Stimulated activated naive B cell treated with anti-CD40 and anti-IgM and Interleukin-4, amounts not matched to agents 10 μg/mL and 1 μg/mL and 100 μg/mL, for 72 hours (primary cell): ENCODE measurements at regions not wholly inside any gene's neighbourhood (a gene's known extent, or its start where the extent isn't known, plus 50 kb on each side); places are given as distances from the start of the nearest gene placed in this dataset.

ENCODE experiments used
- ATAC-seq, 2 donors: fragments of 150-1000 bp; cut with Tn5 transposase; replicated peaks; 2 replicates each; pipeline ENCODE4 v1.10.0; 2021; ENCODE audit warnings: moderate library complexity in 1 of 2
- DNase-seq: peaks from one replicate; pipeline ENCODE4 v3.0.0; 2021
- H3K27ac Mint-ChIP-seq: one replicate; pipeline ENCODE4 v1.8.0; 2022; ENCODE audit warnings: mild to moderate bottlenecking, mixed read lengths
- H3K27me3 Mint-ChIP-seq, 2 donors: one replicate each; pipeline ENCODE4 v1.8.0; 2022; ENCODE audit warnings: mixed read lengths in 2 of 2
- H3K36me3 Mint-ChIP-seq, 2 donors: one replicate each; pipeline ENCODE4 v1.8.0; 2022; ENCODE audit warnings: mixed read lengths in 2 of 2, mild to moderate bottlenecking in 1 of 2
- H3K4me1 Mint-ChIP-seq, 2 donors: one replicate each; pipeline ENCODE4 v1.8.0; 2022; ENCODE audit warnings: mixed read lengths in 2 of 2, mild to moderate bottlenecking in 1 of 2
- H3K4me3 Mint-ChIP-seq, 2 donors: one replicate each; pipeline ENCODE4 v1.8.0; 2022; ENCODE audit warnings: mild to moderate bottlenecking in 2 of 2, mixed read lengths in 2 of 2, moderate library complexity in 1 of 2
- H3K9me3 Mint-ChIP-seq, 2 donors: one replicate each; pipeline ENCODE4 v1.8.0; 2022; ENCODE audit warnings: mixed read lengths in 2 of 2, mild to moderate bottlenecking in 1 of 2

DNA sequence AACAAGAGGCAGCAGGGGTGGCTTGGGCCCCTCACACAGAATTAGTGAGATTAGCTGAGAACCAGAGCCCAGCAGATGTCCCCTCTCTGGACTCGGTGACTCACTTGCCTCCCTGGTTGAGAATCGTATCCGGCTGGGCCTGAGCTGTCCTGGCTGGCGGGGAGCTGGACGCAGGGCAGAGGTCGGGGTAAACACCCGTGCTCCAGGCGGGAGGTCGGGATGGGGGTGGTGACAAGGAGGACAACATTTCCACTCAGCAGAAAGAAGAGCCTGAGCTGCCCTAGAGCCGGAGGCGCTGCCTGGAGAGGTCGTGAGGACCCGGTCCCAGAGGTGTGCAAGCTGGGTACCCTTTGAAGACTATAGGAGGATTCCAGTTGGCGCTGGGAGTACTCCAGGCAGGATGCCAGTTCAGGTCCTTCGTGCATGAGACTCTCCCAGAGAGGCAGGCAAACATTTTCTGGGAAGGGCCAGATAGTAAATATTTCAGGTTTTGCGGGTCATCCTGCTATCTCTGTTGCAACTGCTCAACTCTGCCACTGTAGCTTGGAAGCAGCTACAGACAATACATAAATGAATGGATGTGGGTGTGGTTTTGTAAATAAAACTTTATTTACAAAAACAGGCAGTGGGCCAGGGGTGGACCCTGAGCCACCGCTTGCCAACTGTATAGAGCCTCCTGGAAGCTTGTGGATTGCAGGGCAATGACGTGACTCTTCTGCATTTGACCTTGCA is 116.8 kb upstream of the WNT4 start:
- peaks cover 7 to 8% of the 10 kb centered on the region in 2 donors for H3K4me1 Mint-ChIP-seq
- ATAC-seq (no peak), DNase-seq (no peak)
- no peaks in the 10 kb centered on the region for H3K36me3 Mint-ChIP-seq
- H3K9me3 Mint-ChIP-seq: peaks cover 0 to 3% of the 10 kb centered on the region in 2 donors
- H3K27me3 Mint-ChIP-seq: peaks cover 8 to 19% of the 10 kb centered on the region in 2 donors
- H3K27ac Mint-ChIP-seq: no peak overlapping the region
- no peak overlapping the region for H3K4me3 Mint-ChIP-seq

DNA sequence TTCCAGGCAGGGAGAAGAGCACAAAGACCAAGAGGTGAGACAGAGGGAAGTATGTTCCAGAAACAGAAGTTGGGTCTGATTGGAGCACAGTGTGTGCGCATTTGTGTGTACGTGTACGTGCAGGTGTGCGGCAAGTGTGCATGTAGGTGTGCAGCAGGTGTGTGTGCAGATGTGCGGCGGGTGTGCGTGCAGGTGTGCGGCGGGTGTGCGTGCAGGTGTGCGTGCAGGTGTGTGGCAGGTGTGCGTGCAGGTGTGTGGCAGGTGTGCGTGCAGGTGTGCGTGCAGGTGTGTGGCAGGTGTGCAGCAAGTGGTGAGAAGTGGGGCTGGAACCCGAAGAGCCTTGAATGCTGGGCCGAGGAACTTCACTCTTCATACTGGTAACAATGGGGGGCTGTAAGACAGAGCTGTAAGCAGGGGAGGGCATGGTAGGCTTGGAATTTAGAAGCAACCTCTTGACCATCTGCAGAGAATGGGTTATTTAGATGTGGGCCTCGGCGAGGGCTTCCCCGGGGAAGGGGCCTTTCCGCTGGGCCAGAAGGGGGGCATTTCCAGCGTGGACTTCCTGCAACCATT is 118.0 kb upstream of the WNT4 start:
- H3K4me3 Mint-ChIP-seq: no peak overlapping the region
- H3K9me3 Mint-ChIP-seq: peaks cover 0 to 3% of the 10 kb centered on the region in 2 donors
- H3K27me3 Mint-ChIP-seq: peaks cover 7 to 21% of the 10 kb centered on the region in 2 donors
- ATAC-seq (no peak), DNase-seq (no peak)
- no peaks in the 10 kb centered on the region for H3K36me3 Mint-ChIP-seq
- peaks cover 7 to 8% of the 10 kb centered on the region in 2 donors for H3K4me1 Mint-ChIP-seq
- H3K27ac Mint-ChIP-seq: no peak overlapping the region

DNA sequence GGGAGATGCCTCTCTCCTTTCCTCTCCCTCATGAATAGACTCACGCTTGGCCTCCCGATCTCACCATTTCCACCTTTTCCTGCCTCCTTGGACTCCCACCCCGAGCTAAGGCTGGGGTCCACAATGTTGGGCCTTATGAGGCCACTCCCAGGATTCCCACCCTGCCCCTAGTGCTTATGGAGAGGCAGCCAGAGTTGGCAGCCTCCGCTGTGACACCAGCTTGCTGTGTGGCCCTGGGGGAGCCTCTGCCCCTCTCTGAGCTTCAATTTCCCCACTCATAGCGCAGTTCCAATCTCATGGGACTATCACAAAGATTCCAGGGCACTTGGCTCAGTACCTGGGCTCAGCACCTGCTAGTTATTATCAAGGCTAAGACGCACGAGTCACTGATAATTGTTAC is 118.7 kb upstream of the WNT4 start:
- Mint-ChIP-seq H3K27ac (no peak overlapping the region), H3K27me3 (peaks cover 7 to 26% of the 10 kb centered on the region in 2 donors), H3K36me3 (no peaks in the 10 kb centered on the region), H3K9me3 (peaks cover 0 to 3% of the 10 kb centered on the region in 2 donors), H3K4me1 (peaks cover 7 to 8% of the 10 kb centered on the region in 2 donors), H3K4me3 (no peak overlapping the region)
- DNase-seq (no peak), ATAC-seq (no peak)

DNA sequence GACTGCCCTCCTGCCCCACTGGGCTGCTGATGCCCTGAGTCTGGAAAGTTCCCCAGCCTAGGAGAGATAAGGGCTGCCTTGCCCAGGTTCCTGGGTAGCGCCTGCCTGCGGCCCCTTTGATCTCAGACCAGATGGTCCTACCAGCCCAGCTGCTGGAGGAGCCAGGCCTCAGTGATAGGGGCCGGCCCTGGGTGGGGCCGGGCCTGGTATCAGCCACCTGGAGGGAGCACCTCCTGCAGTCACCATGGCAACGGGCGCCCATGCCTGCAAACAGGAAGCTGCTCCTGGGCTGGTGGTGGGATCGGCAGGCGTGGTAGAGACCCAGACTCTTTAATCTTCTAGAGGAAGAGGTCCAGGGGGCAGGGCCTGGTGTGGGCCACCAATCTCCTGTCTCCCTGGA is 119.7 kb upstream of the WNT4 start:
- Mint-ChIP-seq H3K36me3 (no peaks in the 10 kb centered on the region), H3K27ac (no peak overlapping the region), H3K4me1 (peaks cover 7 to 8% of the 10 kb centered on the region in 2 donors), H3K27me3 (peaks cover 7 to 17% of the 10 kb centered on the region in 2 donors), H3K9me3 (peaks cover 0 to 3% of the 10 kb centered on the region in 2 donors), H3K4me3 (no peak overlapping the region)
- ATAC-seq (peak in 1 of 2 donors; percentile 54), DNase-seq (no peak)

DNA sequence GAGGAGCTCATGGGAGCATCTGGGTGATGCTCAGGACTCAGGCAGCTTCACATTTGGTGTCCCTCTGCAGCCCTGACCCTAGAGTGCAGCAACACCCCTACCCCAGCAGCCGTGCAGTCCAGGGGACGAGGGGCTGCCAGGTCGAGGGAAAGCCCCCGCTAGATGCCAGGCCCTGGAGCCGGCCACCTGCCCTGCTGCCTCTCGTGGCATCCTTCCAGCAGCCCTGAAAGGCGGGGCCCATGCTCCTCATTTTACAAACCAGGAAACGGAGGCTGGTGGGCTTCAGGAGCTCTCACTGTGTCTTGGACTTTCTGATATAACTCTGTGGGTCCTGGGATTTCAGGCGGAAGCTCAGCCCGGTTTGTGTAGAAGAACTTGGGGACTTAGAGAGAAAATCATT is 120.5 kb upstream of the WNT4 start:
- H3K36me3 Mint-ChIP-seq: no peaks in the 10 kb centered on the region
- DNase-seq (no peak), ATAC-seq (no peak)
- peaks cover 10 to 17% of the 10 kb centered on the region in 2 donors for H3K27me3 Mint-ChIP-seq
- no peak overlapping the region for H3K27ac Mint-ChIP-seq
- peaks cover 7 to 8% of the 10 kb centered on the region in 2 donors for H3K4me1 Mint-ChIP-seq
- no peak overlapping the region for H3K4me3 Mint-ChIP-seq
- H3K9me3 Mint-ChIP-seq: peaks cover 0 to 3% of the 10 kb centered on the region in 2 donors

DNA sequence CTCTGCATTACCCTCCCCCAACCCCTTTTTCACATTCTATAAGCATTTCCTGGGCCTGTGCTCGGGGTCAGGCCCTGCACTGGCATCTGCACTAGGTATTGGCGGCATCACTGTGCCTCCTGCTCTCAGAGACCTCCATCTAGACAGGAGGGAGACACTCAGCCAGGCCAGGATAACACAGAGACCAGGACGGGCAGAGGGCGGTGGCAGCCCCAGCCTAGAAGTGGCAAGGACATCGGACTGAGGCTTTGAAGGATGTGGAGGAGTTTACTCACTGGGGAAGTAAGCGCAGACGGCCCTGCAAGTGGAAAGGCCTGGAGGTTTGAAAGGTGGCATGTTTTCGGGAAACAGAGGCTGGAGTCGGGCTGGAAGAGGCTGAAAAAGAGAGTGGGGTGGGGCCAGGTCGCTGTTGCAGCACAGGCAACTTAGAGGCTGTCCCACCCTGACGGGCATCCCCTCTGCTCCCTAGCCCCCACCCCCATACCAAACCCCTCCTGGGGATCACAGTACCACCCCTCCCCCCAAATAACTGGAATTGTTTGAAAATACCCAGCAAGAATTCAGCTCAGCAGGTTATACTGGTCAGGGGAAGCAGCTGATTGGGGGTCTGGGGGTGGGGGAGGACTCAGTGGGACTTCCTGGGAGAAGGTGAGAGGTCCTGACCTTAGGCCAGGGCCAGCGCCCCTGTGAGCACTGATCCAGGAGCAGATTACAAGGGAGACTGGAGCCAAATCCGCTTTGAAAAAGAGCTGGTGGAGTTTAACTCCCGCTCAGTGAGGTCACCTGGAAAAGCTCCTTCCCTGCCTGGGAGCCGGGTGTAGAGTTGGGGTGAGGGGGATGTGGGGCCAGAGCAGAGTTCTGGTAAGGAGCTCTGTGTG is 121.8 kb upstream of the WNT4 start:
- Mint-ChIP-seq H3K4me3 (no peak overlapping the region), H3K9me3 (peaks cover 0 to 3% of the 10 kb centered on the region in 2 donors), H3K36me3 (no peaks in the 10 kb centered on the region), H3K4me1 (peaks cover 7 to 8% of the 10 kb centered on the region in 2 donors), H3K27ac (no peak overlapping the region), H3K27me3 (peaks cover 17 to 18% of the 10 kb centered on the region in 2 donors)
- ATAC-seq (no peak), DNase-seq (no peak)

DNA sequence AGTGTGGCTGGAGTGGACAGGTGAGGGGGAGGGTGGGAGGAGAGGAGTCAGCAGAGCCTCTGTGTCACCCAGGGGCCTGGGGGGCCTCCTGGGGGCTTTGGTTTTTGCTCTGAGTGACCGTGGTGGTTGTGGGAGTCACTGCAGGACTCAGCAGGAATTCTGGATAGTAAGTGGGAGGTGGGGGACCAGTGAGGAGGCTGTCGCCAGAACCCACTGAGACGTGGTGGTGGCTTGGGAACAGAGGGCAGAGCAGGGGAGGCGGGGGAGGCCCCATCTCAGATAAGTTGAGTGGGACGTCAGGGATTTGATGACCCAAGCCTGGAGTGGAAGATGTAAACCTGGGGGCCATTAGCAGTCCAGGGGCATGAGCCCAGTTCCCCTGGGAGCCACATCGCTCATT is 123.2 kb upstream of the WNT4 start:
- DNase-seq (no peak), ATAC-seq (no peak)
- H3K27ac Mint-ChIP-seq: no peak overlapping the region
- H3K4me1 Mint-ChIP-seq: peaks cover 7 to 8% of the 10 kb centered on the region in 2 donors
- no peaks in the 10 kb centered on the region for H3K9me3 Mint-ChIP-seq
- H3K4me3 Mint-ChIP-seq: no peak overlapping the region
- H3K27me3 Mint-ChIP-seq: peaks cover 17 to 18% of the 10 kb centered on the region in 2 donors
- H3K36me3 Mint-ChIP-seq: no peaks in the 10 kb centered on the region

DNA sequence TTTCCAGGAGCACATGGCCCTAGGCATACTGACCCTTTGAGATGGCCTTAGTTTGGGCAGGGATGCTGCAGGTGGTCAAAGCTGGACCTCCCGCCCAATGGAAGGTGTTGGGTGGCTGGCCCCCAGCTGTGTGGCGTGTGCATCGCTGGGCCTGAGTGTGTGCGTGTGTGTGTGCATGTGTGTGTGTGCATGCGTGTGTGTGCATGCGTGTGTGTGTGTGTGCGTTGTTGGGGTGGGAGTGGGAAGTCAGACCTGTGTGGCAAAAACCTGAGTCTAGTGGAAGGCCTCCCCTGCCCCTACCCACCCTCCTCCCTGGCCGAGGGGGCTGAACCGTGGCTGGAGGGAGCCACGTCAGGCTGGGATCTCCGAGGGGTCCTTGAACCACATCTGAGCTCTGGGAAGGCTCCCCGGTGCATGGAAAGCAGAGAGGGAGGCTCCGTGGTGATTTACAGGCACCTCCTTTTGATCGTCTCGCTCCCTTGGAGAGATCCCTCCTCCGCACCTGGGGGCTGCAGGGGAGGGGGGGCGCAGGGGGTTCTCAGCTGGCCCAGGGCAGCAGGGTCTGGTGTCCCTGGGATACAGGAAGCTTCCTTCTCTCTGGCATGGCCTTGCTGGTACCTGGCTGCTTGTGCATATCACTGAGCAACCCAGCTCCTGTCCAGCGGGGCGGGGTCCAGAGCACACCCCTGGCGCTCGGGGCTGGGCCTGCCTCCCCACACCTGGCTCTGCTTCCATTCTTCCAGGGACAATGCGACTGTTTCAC is 124.7 kb upstream of the WNT4 start:
- Mint-ChIP-seq H3K9me3 (peaks cover 0 to 5% of the 10 kb centered on the region in 2 donors), H3K4me3 (no peak overlapping the region), H3K4me1 (peaks cover 3% of the 10 kb centered on the region in 2 donors), H3K27ac (no peak overlapping the region), H3K36me3 (no peaks in the 10 kb centered on the region), H3K27me3 (peaks cover 17 to 26% of the 10 kb centered on the region in 2 donors)
- no peak for ATAC-seq
- DNase-seq: no peak

DNA sequence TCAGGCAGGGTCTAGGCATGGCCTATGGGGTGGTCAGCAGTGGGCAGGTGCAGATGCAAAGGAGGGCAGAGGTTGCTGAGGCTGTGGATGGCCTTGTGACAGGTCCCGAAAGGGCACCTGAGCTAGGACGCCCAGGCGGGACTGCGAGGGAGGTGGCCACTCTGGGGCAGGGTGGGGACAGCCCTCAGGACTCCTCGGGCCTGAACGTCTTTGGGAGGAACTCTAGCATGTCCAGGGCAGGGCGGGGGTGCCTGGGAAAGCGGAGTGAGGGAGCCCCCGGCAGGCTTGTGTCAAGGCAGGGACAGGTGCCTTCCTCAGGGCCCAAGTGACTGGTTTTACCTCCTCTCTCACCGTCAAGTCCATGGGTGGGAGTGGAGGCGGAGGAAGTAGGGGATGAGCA is 125.4 kb upstream of the WNT4 start:
- H3K27me3 Mint-ChIP-seq: peaks cover 17 to 26% of the 10 kb centered on the region in 2 donors
- H3K4me3 Mint-ChIP-seq: no peak overlapping the region
- no peak for ATAC-seq
- no peak for DNase-seq
- H3K36me3 Mint-ChIP-seq: no peaks in the 10 kb centered on the region
- peaks cover 0 to 5% of the 10 kb centered on the region in 2 donors for H3K9me3 Mint-ChIP-seq
- no peak overlapping the region for H3K27ac Mint-ChIP-seq
- H3K4me1 Mint-ChIP-seq: no peaks in the 10 kb centered on the region

DNA sequence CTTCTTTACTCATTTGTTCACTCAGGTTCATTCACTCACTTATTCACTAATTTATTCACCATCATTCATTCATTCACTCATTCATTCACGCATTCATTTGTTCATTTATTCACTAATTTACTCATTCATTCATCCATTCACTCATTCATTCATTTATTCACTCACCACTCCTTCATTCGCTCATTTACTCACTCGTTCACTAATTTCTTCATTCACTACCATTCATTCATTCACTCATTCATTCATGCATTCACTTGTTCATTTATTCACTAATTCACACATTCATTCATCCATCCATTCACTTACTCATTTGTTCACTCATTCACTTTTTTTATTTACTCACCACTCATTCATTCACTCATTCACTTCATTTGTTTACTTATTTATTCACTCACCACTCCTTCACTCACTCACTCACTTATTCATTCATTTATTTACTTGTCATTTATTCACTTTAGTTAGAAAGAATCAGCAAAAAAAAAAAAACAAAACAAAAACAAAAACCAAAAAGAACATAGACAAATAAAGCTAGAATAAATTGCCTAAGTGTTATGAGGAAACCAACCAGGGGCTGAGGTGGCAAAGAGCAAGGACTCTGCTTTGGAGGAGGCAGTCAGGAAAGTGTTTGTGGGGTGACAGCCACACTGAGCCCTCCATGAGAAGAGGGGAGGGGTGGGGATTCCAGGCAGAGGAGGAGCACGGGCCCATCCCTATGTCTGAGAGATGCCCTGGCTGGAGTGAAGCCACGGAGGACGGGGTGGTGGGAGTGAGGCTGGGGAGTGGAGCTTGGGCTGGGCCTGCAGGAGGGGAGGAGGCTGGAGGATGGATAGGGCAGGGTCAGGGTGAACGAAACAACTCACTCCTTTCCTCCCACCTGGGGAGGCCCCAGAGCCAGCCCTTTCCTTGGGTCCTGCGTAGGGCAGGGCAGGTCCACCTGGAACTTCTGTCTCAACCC is 129.2 kb upstream of the WNT4 start:
- ATAC-seq (no peak), DNase-seq (no peak)
- no peaks in the 10 kb centered on the region for H3K36me3 Mint-ChIP-seq
- H3K4me1 Mint-ChIP-seq: no peaks in the 10 kb centered on the region
- peaks cover 0 to 5% of the 10 kb centered on the region in 2 donors for H3K9me3 Mint-ChIP-seq
- H3K4me3 Mint-ChIP-seq: no peak overlapping the region
- no peak overlapping the region for H3K27ac Mint-ChIP-seq
- peaks cover 18 to 31% of the 10 kb centered on the region in 2 donors for H3K27me3 Mint-ChIP-seq

DNA sequence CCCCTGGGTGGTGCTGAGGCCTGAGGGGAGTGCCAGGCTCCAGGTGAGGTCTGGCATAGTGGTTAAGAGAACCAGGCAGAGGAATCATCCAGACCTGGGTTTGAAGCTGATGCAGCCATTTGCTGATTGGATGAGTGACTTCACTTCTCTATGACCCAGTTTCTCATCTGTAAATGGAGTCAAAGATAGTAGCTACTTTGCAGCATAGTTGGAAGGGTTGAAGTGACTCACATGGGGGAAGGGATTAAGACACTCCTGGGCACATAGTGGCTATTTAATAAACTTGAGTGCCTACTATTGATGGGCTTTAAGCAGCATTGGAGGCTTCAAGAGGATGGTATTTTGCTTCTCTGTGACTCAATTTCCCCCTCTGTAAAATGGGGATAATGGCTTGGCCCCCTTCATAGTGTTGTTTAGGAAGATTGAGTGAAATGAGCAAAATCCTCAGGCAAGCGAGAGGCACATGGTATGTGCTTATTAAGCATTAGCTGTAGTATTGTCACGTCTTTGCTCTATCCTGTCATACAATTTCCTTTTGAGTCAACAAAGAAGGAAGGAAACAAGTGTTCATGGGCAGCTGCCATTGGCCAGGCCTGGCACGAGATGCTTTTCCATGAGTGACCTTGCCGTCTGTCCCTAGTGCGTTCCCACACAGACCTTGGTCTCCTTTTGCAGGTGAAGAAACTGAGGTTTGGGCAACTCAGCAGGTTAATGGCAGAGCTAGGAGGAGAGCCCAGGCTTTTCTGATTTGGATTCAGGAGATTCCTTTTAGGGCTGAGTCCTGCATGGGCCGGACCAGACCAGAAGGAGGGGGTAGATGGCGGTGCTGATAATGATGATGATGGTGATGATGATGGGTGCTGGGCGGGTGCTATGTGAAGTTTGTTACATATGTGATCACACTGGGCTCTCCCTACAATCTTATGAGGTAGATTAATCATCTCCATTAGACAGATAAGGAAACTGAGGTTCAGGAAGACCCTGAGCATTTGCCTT is 131.1 kb upstream of the WNT4 start:
- H3K27me3 Mint-ChIP-seq: peaks cover 27 to 33% of the 10 kb centered on the region in 2 donors
- DNase-seq: no peak
- H3K4me1 Mint-ChIP-seq: no peaks in the 10 kb centered on the region
- no peak for ATAC-seq
- no peak overlapping the region for H3K4me3 Mint-ChIP-seq
- H3K36me3 Mint-ChIP-seq: peaks cover under 1% of the 10 kb centered on the region in 2 donors
- peaks cover under 1 to 5% of the 10 kb centered on the region in 2 donors for H3K9me3 Mint-ChIP-seq
- no peak overlapping the region for H3K27ac Mint-ChIP-seq

DNA sequence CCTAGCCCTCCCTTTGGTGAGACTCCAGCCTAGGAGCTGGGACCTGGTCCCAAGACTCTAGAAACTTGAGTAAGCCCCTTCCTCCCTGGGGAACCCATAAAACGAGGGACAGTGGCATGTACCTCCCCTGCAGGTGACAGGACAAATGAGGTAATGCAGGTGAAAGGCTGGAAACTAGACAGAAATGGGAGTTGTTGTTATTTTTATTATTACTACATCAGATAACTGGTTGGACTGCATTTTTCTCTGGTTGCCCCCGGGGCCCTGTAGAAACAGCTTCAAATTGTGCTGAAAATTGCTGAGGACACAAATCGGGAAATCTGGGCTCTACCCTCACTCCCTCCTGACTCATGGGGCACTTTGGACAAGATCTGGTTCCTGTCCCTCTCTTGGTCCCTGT is 132.3 kb upstream of the WNT4 start:
- no peak for ATAC-seq
- Mint-ChIP-seq H3K36me3 (peaks cover 2 to 3% of the 10 kb centered on the region in 2 donors), H3K4me1 (no peaks in the 10 kb centered on the region), H3K27me3 (peaks cover 32 to 34% of the 10 kb centered on the region in 2 donors), H3K9me3 (peaks cover 5 to 8% of the 10 kb centered on the region in 2 donors), H3K27ac (peak overlapping the region; percentile 43), H3K4me3 (no peak overlapping the region)
- DNase-seq: no peak
